ENCODE measurements at regions not wholly inside any gene's neighbourhood (a gene's known extent, or its start where the extent isn't known, plus 50 kb on each side); places are given as distances from the start of the nearest gene placed in this dataset.

DNA sequence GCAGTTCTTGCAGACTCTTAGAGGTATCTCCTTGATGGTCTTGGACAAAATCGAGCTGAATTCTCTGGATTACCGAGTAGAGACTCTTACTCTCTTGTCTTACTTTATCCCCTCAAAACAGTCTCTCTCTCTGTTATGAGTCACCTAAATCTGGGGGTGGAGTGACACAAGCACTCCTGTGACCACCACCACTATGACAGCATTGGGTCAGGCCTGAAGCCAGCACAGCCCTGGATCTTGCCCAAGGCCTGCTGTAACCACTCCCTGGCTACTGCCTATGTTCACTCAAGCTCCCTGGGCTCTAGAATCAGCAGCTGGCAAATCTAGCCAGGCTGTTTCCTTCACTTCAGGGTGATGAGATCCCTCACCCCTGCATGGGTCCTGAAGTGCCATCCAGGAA is 662.5 kb downstream of the LUZP2 start:
- in situ Hi-C loops (cut with HindIII; ENCODE audit: low sequenced_read_pairs): no loop called here

DNA sequence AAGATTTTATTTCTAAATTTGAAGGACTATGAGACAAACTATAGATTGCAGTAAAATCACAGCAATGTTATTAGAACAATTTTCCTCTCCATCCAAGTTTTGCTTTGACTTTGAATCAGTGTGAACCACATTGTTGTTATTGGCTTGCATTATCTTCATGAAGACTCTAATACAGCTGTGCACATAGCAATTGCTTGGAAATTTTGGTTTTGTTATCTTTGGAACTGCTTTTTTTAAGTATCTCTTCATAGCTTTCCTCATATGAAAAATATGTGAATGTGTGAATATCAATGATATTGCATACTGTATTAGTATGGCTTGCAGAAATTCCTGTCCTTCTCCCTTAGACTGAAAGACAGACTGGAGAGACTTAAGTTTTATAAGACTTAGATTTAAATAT is 666.6 kb downstream of the LUZP2 start:
- peak; percentile 47 for DNase-seq (ENCODE audit: low read depth, low spot score)
- in situ Hi-C loops (cut with HindIII; ENCODE audit: low sequenced_read_pairs): no loop called here
- no peak overlapping the region for H3K4me3 ChIP-seq (ENCODE audit: low read depth, low read length)
- TF ChIP-seq, protein P1, sequence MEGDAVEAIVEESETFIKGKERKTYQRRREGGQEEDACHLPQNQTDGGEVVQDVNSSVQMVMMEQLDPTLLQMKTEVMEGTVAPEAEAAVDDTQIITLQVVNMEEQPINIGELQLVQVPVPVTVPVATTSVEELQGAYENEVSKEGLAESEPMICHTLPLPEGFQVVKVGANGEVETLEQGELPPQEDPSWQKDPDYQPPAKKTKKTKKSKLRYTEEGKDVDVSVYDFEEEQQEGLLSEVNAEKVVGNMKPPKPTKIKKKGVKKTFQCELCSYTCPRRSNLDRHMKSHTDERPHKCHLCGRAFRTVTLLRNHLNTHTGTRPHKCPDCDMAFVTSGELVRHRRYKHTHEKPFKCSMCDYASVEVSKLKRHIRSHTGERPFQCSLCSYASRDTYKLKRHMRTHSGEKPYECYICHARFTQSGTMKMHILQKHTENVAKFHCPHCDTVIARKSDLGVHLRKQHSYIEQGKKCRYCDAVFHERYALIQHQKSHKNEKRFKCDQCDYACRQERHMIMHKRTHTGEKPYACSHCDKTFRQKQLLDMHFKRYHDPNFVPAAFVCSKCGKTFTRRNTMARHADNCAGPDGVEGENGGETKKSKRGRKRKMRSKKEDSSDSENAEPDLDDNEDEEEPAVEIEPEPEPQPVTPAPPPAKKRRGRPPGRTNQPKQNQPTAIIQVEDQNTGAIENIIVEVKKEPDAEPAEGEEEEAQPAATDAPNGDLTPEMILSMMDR (IDR thresholded peaks at IDR 0.05; ENCODE audit: low read depth, low read length): no peak

More for the DNA sequence above, 662.5 kb downstream of the LUZP2 start:
- peak; percentile 2 for DNase-seq (ENCODE audit: low read depth, low spot score)
- no peak overlapping the region for H3K4me3 ChIP-seq (ENCODE audit: low read depth, low read length)
- TF ChIP-seq, protein P1 (IDR thresholded peaks at IDR 0.05; ENCODE audit: low read depth, low read length): no peak

DNA sequence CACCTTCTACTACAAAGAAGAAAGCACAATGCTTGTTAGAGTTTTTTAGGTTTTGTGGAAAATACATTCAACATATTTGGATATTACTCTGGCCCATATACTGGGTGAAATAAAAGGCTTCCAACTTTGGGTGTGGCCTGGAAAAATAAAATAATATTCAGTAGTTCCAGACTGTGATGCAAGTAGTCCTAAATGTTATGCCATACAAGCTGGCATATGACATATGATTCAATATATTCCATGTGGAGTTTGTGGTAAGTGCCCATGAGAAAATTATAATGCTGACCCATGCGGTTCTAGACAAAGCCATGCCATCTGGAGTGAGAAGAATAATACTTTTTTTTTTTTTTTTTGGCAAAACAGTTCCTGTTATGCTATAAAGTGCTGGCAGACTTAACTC is 683.3 kb downstream of the LUZP2 start:
- in situ Hi-C loops (cut with HindIII; ENCODE audit: low sequenced_read_pairs): no loop called here
- H3K4me3 ChIP-seq (ENCODE audit: low read depth, low read length): no peak overlapping the region
- no peak for DNase-seq (ENCODE audit: low read depth, low spot score)
- TF ChIP-seq, protein P1 (IDR thresholded peaks at IDR 0.05; ENCODE audit: low read depth, low read length): no peak

DNA sequence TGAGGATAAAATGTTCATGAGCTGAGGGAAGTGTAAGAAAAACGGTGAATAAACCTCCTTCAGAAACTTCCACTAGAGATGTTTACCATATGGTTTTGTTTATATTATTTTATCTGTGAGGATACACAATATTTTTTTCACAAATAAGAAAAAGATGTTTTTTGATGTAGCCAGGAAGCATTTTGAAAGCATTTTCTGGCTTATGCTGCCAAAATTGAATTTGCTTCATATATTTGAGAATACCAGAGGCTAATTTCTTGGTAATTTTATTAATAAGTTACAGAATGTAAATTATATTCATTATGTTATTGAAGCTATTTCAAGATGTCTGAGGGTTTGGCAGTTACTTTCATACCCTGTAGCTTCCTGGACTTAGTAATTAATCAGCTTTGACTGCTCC is 686.6 kb downstream of the LUZP2 start:
- in situ Hi-C loops (cut with HindIII; ENCODE audit: low sequenced_read_pairs): no loop called here
- DNase-seq (ENCODE audit: low read depth, low spot score): no peak
- H3K4me3 ChIP-seq (ENCODE audit: low read depth, low read length): no peak overlapping the region
- TF ChIP-seq, protein P1 (IDR thresholded peaks at IDR 0.05; ENCODE audit: low read depth, low read length): no peak

DNA sequence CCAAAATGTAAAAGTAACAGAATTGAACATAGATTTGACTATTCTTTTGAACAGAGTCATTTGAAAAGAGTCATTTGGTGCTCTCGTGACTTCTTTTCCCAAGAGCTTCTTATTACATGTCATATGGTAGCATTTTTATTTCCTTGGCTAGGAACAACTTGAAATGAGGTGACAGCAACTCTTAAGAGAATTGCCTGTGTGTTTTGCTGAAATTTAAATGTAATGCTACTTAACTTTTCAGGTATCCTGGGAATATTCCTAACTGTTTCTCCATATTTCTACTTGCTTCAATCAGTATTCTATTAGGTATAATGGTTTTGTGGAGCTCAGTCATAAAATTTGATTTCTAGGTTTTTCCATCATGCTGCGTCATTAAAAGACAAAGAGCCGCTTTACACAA is 700.7 kb downstream of the LUZP2 start:
- no peak for DNase-seq (ENCODE audit: low read depth, low spot score)
- in situ Hi-C loops (cut with HindIII; ENCODE audit: low sequenced_read_pairs): no loop called here
- TF ChIP-seq, protein P1 (IDR thresholded peaks at IDR 0.05; ENCODE audit: low read depth, low read length): no peak
- H3K4me3 ChIP-seq (ENCODE audit: low read depth, low read length): no peak overlapping the region

DNA sequence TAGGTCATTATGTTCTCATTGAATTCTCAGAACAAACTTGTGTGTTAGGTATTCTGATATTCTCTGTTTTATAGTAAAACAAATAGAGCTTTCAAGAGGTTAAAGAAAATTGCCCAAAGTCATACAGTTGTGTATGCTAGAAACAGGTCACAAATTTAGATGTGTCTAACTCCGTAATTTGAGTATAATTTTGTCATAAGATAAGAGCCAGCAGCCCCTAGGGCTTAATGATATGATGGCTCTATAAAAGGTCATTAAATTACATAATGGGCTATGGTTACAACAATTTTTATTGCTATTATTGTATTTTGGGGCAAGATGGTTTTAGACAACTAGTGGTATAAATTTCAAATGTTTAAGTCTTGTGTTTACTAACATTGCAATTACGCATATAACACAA is 701.9 kb downstream of the LUZP2 start:
- no peak for DNase-seq (ENCODE audit: low read depth, low spot score)
- TF ChIP-seq, protein P1 (IDR thresholded peaks at IDR 0.05; ENCODE audit: low read depth, low read length): no peak
- H3K4me3 ChIP-seq (ENCODE audit: low read depth, low read length): no peak overlapping the region
- in situ Hi-C loops (cut with HindIII; ENCODE audit: low sequenced_read_pairs): no loop called here

DNA sequence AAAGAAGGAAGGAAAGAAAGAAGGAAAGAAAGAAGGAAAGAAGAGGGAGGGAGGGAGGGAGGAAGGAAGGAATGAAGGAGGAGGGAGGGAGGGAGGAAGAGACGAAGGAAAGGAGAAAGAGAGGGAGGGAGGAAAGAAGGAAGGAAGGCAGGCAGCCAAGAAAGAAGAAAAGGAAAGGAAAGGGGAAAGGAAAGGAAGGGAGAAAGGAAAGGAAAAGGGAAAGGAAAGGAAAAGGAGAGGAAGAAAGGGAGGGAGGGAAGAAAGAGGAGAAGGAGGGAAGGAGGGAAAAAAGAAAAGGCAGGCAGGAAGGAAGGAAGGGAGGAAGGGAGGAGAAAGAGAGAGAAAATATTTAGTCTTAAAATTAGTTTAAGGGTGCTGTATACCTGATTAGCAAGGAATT is 704.1 kb downstream of the LUZP2 start:
- no peak overlapping the region for H3K4me3 ChIP-seq (ENCODE audit: low read depth, low read length)
- TF ChIP-seq, protein P1 (IDR thresholded peaks at IDR 0.05; ENCODE audit: low read depth, low read length): no peak
- in situ Hi-C loops (cut with HindIII; ENCODE audit: low sequenced_read_pairs): no loop called here
- DNase-seq (ENCODE audit: low read depth, low spot score): no peak

All from astrocyte of the spinal cord (primary cell).